ENCODE measurements at regions not wholly inside any gene's neighbourhood (a gene's known extent, or its start where the extent isn't known, plus 50 kb on each side); places are given as distances from the start of the nearest gene placed in this dataset.

GRCh38 chr10:65342245-65342644 is 1583.6 kb upstream of the LRRTM3 start:
- no peak for TF ChIP-seq CTCF (conservative IDR thresholded peaks at IDR 0.05; ENCODE audit: low read depth, low read length)
- no peak for TF ChIP-seq EZH2 (IDR thresholded peaks at IDR 0.05; ENCODE audit: borderline replicate concordance, low read depth, low read length, poor library complexity, severe bottlenecking)

Measured in A673 (cell line).